Fibroblast of the aortic adventitia (primary cell): ENCODE measurements at regions not wholly inside any gene's neighbourhood (a gene's known extent, or its start where the extent isn't known, plus 50 kb on each side); places are given as distances from the start of the nearest gene placed in this dataset.
A peak's percentile ranks its signal among the peaks of the same experiment; 100 is the strongest.

Source experiments
- DNase-seq: peaks from one replicate; pipeline ENCODE4 v3.0.0-alpha.2; 2010; ENCODE audit warnings: low read depth
- H3K4me3 ChIP-seq: 2 replicates; pipeline ENCODE4 v1.5.1; 2011; ENCODE audit warnings: low read depth, mild to moderate bottlenecking, control low read depth, low read length, moderate library complexity
- CTCF ChIP-seq: IDR thresholded peaks from 2 replicates; pipeline ENCODE4 v1.5.1; 2011; ENCODE audit warnings: mild to moderate bottlenecking, low read length, control low read depth, inconsistent platforms; ENCODE audit not compliant: insufficient read depth

GRCh38 chr12:78799649-78800048 is 64.9 kb upstream of the SYT1 start:
- H3K4me3 ChIP-seq, result no peak overlapping the region
- no peak for DNase-seq
- TF ChIP-seq CTCF, result no peak

GRCh38 chr12:78802593-78802992 is 62.0 kb upstream of the SYT1 start:
- peak; percentile 81 for DNase-seq
- no peak overlapping the region for H3K4me3 ChIP-seq
- TF ChIP-seq CTCF, result no peak

- no peak for DNase-seq
- no peak for TF ChIP-seq CTCF
- H3K4me3 ChIP-seq, result no peak overlapping the region
Measured at GRCh38 chr12:78804262-78804661, 60.3 kb upstream of the SYT1 start.
